Liver (tissue), 6 donors: ENCODE measurements at regions not wholly inside any gene's neighbourhood (a gene's known extent, or its start where the extent isn't known, plus 50 kb on each side); places are given as distances from the start of the nearest gene placed in this dataset.
"Not testable (repeated sequence)": the region's sequence is repeated elsewhere in the genome, so short reads cannot be mapped to it uniquely, and the experiment has no call there.

Experiments used
- DNase-seq: peaks from one replicate; pipeline ENCODE4 v3.0.0-alpha.2; 2017; ENCODE audit warnings: low spot score
- H3K27ac ChIP-seq, 2 donors: one replicate each; pipeline ENCODE4 v1.7.0; 2013; ENCODE audit warnings: inconsistent platforms in 2 of 2, low read length in 2 of 2, control low read depth in 1 of 2, low read depth in 1 of 2, mild to moderate bottlenecking in 1 of 2
- H3K27me3 ChIP-seq, 4 donors: one replicate each; pipeline versions ENCODE4 v1.6.1 to v1.7.0; 2013; ENCODE audit warnings: low read length in 3 of 4, inconsistent platforms in 1 of 4, mild to moderate bottlenecking in 1 of 4, moderate library complexity in 1 of 4; ENCODE audit not compliant: control insufficient read depth in 4 of 4, insufficient read depth in 4 of 4
- H3K36me3 ChIP-seq, 4 donors: one replicate each; pipeline versions ENCODE4 v1.6.1 to v1.7.0; 2013; ENCODE audit warnings: low read length in 3 of 4, mild to moderate bottlenecking in 3 of 4, low read depth in 1 of 4, moderate library complexity in 1 of 4; ENCODE audit not compliant: control insufficient read depth in 4 of 4, insufficient read depth in 3 of 4
- H3K4me1 ChIP-seq, 4 donors: one replicate each; pipeline versions ENCODE4 v1.6.1 to v1.7.0; 2013; ENCODE audit warnings: low read length in 3 of 4, mild to moderate bottlenecking in 3 of 4, moderate library complexity in 1 of 4; ENCODE audit not compliant: control insufficient read depth in 4 of 4, insufficient read depth in 4 of 4
- H3K4me3 ChIP-seq, 3 donors: one replicate each; pipeline versions ENCODE4 v1.6.1 to v1.7.0; 2013; ENCODE audit warnings: low read length in 3 of 3, control low read depth in 1 of 3, low read depth in 1 of 3, mild to moderate bottlenecking in 1 of 3
- H3K9ac ChIP-seq, 2 donors: one replicate each; pipeline ENCODE4 v1.7.0; 2013; ENCODE audit warnings: low read length in 2 of 2, mild to moderate bottlenecking in 2 of 2, moderate library complexity in 2 of 2, control low read depth in 1 of 2, low read depth in 1 of 2
- H3K9me3 ChIP-seq, 4 donors: one replicate each; pipeline versions ENCODE4 v1.6.1 to v1.7.0; 2013; ENCODE audit warnings: low read length in 3 of 4; ENCODE audit not compliant: control insufficient read depth in 4 of 4
- WGBS: extraction: QIAGEN DNeasy Blood & Tissue Kit; methylation state at CpG from one replicate; pipeline ENCODE4 v1.1.7; 2013; 5-methylcytosine and 5-hydroxymethylcytosine counted together
- donor health status: healthy.
- donor health status: healthy.
- donor health status: healthy.

DNA sequence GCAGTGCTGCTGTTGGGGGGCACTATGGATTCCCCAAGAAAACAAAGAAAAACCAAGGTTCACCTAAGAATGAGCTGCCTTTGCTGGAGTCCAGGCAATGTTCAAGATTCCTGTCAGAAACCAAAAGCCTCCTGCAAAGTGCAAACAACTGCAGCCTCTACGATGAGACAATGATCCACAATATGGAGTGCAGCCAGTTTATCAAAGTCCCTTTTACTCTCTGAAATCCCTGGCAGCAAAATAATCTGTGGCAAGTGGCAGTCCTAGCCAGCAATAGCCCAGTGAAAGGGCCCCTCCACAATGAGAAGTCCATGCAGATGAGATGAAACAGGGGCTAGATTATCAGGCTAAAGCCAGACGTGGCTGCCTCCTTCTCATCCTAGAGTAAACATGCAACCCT, 155.8 kb downstream of the TSPY2 start:
- not testable (repeated sequence) for DNase-seq, H3K9me3 ChIP-seq, H3K4me3 ChIP-seq, H3K27me3 ChIP-seq, H3K27ac ChIP-seq, H3K36me3 ChIP-seq, H3K4me1 ChIP-seq, H3K9ac ChIP-seq
- WGBS = no CpG with 5 or more reads among the region's 2 CpGs

DNA sequence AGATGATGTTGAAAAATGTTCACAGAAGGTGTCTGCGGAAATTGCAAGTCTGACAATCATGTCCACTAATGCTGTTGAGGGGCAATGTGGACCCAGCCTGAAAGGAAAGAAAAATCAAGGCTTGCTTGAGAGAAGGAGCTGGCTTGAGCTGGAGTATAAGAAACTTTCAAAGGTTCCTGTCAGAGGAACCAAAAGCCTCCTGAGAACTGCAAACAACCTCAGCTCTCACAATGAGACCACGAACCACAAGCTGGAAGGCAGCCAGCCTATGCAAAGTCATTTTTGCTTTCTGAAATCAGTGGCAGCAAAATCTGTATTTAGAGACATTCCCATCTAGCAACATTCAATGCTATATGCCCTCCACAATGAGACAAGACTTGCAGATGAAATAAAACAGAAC, 160.8 kb downstream of the TSPY2 start:
- WGBS = no CpG with 5 or more reads among the region's 2 CpGs
- not testable (repeated sequence) for H3K9ac ChIP-seq, H3K4me1 ChIP-seq, H3K27ac ChIP-seq, H3K4me3 ChIP-seq, H3K27me3 ChIP-seq, H3K9me3 ChIP-seq, DNase-seq, H3K36me3 ChIP-seq

DNA sequence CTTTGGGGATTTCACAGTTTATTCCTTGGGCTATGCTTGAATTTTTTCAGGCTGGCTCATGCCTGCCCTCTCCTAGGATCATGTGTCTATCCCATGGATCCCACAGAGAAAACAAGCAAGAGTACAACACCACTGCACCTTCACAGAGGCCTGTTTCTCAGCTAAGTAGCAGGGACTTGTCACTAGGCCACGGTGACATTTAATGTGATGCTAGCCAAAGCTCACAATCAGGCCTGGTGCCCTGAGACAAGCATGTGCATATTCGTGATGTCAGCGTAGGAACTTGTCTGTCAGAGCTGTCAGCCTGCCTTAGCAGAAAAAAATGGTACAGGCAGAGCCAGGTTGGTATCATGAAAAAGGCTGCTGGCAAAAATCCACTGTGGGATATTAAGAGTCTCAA, 173.1 kb downstream of the TSPY2 start:
- H3K9ac ChIP-seq, H3K36me3 ChIP-seq, DNase-seq, H3K4me3 ChIP-seq, H3K27ac ChIP-seq, H3K9me3 ChIP-seq, H3K27me3 ChIP-seq, H3K4me1 ChIP-seq: not testable (repeated sequence)
- WGBS = no CpG with 5 or more reads among the region's 3 CpGs

DNA sequence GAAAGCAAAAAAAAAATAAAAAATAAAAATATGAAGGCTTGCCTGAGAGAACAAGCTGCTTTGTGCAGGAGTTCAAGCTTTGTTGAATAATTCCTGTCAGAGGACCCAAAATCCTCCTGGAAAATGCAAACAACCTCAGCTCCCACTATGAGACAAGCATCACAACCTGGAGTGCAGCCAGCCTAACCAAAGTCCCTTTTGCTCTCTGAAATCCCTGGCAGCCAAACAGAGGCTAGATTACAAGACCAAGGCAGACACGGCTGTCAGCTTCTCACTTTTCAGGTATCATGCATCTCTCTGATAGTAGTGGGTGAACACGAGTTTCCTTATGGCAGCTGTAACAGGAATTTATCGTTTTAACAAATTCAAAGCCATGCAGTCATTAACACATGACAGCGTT, 180.7 kb downstream of the TSPY2 start:
- not testable (repeated sequence) for H3K27me3 ChIP-seq, H3K9me3 ChIP-seq, H3K9ac ChIP-seq, H3K27ac ChIP-seq, H3K36me3 ChIP-seq, H3K4me1 ChIP-seq, H3K4me3 ChIP-seq, DNase-seq
- no CpG with 5 or more reads among the region's 4 CpGs for WGBS

DNA sequence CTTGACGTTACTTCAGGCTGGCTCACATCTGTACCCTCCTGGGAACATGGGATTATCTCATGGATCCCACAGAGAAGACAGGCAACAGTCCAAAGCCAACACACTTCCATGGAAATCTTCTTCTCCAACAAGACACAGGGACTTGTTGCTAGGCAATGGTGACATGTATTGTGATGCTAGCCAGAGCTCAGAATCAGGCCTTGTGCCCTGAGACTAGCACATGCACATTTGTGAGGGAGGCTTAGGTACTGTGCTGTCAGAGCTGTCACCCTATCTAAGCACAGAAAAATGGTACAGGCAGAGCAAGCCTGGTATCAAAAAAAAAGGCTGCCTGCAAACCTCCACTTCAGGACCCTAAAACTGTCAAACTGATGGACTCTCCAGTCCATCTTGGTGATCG, 199.5 kb downstream of the TSPY2 start:
- H3K27ac ChIP-seq, H3K27me3 ChIP-seq, DNase-seq, H3K9me3 ChIP-seq, H3K36me3 ChIP-seq, H3K4me1 ChIP-seq, H3K4me3 ChIP-seq, H3K9ac ChIP-seq: not testable (repeated sequence)
- WGBS = no CpG with 5 or more reads among the region's 2 CpGs

GRCh38 chrY:6447408-6447807, 201.4 kb downstream of the TSPY2 start:
- DNase-seq, H3K9me3 ChIP-seq, H3K36me3 ChIP-seq, H3K9ac ChIP-seq, H3K27ac ChIP-seq, H3K4me3 ChIP-seq, H3K27me3 ChIP-seq, H3K4me1 ChIP-seq: not testable (repeated sequence)
- WGBS = no CpG with 5 or more reads among the region's 3 CpGs

- not testable (repeated sequence) for DNase-seq, H3K27ac ChIP-seq, H3K36me3 ChIP-seq, H3K27me3 ChIP-seq, H3K4me3 ChIP-seq, H3K9me3 ChIP-seq, H3K9ac ChIP-seq, H3K4me1 ChIP-seq
- WGBS = no CpG with 5 or more reads among the region's 2 CpGs
Observed at GRCh38 chrY:6468358-6468757, 222.3 kb downstream of the TSPY2 start.

- H3K27me3 ChIP-seq, DNase-seq, H3K9ac ChIP-seq, H3K27ac ChIP-seq, H3K36me3 ChIP-seq, H3K4me3 ChIP-seq, H3K4me1 ChIP-seq, H3K9me3 ChIP-seq: not testable (repeated sequence)
- WGBS = no CpG with 5 or more reads among the region's 2 CpGs
Observed at GRCh38 chrY:6471848-6472247, 225.8 kb downstream of the TSPY2 start.
